ENCODE measurements at regions not wholly inside any gene's neighbourhood (a gene's known extent, or its start where the extent isn't known, plus 50 kb on each side); places are given as distances from the start of the nearest gene placed in this dataset.

- Histone ChIP-seq H3K79me2 (replicated peaks; ENCODE audit: insufficient read depth) (no peaks in the 10 kb centered on the region), H3K27ac (ENCODE audit: low read depth) (no peak overlapping the region), H3K4me3 (no peak overlapping the region), H3K27me3 (ENCODE audit: insufficient read depth) (no peaks in the 10 kb centered on the region), H2AFZ (no peak overlapping the region), H3K36me3 (ENCODE audit: insufficient read depth) (no peaks in the 10 kb centered on the region), H4K20me1 (replicated peaks; ENCODE audit: insufficient read depth) (no peaks in the 10 kb centered on the region), H3K4me2 (no peak overlapping the region), H3K9me2 (ENCODE audit: insufficient read depth) (peaks cover 6% of the 10 kb centered on the region; the same call in 1 of the 2 replicates), H3K4me1 (ENCODE audit: insufficient read depth) (no peaks in the 10 kb centered on the region), H3F3A (replicated peaks; ENCODE audit: low read depth) (no peaks in the 10 kb centered on the region)
- H3K36me3 Mint-ChIP-seq (ENCODE audit: low read depth) = no peaks in the 10 kb centered on the region
- TF ChIP-seq NANOG (IDR thresholded peaks at IDR 0.05; ENCODE audit: borderline replicate concordance) (no peak), EZH2 (IDR thresholded peaks at IDR 0.05; ENCODE audit: low read depth, unreplicated experiment) (no peak), JUNB (IDR thresholded peaks at IDR 0.05; ENCODE audit: unreplicated experiment) (no peak), EZH2phosphoT487 (IDR thresholded peaks at IDR 0.05; ENCODE audit: unreplicated experiment) (no peak), POLR2AphosphoS5 (IDR thresholded peaks at IDR 0.05; ENCODE audit: low read depth) (no peak), ETS1 (IDR thresholded peaks at IDR 0.05) (no peak), STAT1 (IDR thresholded peaks at IDR 0.05; ENCODE audit: unreplicated experiment) (no peak)
- TF ChIP-seq, protein P1, sequence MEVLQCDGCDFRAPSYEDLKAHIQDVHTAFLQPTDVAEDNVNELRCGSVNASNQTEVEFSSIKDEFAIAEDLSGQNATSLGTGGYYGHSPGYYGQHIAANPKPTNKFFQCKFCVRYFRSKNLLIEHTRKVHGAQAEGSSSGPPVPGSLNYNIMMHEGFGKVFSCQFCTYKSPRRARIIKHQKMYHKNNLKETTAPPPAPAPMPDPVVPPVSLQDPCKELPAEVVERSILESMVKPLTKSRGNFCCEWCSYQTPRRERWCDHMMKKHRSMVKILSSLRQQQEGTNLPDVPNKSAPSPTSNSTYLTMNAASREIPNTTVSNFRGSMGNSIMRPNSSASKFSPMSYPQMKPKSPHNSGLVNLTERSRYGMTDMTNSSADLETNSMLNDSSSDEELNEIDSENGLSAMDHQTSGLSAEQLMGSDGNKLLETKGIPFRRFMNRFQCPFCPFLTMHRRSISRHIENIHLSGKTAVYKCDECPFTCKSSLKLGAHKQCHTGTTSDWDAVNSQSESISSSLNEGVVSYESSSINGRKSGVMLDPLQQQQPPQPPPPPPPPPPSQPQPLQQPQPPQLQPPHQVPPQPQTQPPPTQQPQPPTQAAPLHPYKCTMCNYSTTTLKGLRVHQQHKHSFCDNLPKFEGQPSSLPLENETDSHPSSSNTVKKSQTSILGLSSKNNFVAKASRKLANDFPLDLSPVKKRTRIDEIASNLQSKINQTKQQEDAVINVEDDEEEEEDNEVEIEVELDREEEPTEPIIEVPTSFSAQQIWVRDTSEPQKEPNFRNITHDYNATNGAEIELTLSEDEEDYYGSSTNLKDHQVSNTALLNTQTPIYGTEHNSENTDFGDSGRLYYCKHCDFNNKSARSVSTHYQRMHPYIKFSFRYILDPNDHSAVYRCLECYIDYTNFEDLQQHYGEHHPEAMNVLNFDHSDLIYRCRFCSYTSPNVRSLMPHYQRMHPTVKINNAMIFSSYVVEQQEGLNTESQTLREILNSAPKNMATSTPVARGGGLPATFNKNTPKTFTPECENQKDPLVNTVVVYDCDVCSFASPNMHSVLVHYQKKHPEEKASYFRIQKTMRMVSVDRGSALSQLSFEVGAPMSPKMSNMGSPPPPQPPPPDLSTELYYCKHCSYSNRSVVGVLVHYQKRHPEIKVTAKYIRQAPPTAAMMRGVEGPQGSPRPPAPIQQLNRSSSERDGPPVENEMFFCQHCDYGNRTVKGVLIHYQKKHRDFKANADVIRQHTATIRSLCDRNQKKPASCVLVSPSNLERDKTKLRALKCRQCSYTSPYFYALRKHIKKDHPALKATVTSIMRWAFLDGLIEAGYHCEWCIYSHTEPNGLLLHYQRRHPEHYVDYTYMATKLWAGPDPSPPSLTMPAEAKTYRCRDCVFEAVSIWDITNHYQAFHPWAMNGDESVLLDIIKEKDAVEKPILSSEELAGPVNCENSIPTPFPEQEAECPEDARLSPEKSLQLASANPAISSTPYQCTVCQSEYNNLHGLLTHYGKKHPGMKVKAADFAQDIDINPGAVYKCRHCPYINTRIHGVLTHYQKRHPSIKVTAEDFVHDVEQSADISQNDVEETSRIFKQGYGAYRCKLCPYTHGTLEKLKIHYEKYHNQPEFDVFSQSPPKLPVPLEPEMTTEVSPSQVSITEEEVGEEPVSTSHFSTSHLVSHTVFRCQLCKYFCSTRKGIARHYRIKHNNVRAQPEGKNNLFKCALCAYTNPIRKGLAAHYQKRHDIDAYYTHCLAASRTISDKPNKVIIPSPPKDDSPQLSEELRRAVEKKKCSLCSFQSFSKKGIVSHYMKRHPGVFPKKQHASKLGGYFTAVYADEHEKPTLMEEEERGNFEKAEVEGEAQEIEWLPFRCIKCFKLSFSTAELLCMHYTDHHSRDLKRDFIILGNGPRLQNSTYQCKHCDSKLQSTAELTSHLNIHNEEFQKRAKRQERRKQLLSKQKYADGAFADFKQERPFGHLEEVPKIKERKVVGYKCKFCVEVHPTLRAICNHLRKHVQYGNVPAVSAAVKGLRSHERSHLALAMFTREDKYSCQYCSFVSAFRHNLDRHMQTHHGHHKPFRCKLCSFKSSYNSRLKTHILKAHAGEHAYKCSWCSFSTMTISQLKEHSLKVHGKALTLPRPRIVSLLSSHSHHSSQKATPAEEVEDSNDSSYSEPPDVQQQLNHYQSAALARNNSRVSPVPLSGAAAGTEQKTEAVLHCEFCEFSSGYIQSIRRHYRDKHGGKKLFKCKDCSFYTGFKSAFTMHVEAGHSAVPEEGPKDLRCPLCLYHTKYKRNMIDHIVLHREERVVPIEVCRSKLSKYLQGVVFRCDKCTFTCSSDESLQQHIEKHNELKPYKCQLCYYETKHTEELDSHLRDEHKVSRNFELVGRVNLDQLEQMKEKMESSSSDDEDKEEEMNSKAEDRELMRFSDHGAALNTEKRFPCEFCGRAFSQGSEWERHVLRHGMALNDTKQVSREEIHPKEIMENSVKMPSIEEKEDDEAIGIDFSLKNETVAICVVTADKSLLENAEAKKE (CRISPR knock-in tag; IDR thresholded peaks at IDR 0.05) = no peak
- TF ChIP-seq, protein P2, sequence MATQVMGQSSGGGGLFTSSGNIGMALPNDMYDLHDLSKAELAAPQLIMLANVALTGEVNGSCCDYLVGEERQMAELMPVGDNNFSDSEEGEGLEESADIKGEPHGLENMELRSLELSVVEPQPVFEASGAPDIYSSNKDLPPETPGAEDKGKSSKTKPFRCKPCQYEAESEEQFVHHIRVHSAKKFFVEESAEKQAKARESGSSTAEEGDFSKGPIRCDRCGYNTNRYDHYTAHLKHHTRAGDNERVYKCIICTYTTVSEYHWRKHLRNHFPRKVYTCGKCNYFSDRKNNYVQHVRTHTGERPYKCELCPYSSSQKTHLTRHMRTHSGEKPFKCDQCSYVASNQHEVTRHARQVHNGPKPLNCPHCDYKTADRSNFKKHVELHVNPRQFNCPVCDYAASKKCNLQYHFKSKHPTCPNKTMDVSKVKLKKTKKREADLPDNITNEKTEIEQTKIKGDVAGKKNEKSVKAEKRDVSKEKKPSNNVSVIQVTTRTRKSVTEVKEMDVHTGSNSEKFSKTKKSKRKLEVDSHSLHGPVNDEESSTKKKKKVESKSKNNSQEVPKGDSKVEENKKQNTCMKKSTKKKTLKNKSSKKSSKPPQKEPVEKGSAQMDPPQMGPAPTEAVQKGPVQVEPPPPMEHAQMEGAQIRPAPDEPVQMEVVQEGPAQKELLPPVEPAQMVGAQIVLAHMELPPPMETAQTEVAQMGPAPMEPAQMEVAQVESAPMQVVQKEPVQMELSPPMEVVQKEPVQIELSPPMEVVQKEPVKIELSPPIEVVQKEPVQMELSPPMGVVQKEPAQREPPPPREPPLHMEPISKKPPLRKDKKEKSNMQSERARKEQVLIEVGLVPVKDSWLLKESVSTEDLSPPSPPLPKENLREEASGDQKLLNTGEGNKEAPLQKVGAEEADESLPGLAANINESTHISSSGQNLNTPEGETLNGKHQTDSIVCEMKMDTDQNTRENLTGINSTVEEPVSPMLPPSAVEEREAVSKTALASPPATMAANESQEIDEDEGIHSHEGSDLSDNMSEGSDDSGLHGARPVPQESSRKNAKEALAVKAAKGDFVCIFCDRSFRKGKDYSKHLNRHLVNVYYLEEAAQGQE (IDR thresholded peaks at IDR 0.05; ENCODE audit: unreplicated experiment) = no peak
- H3K4me3 Mint-ChIP-seq = no peak overlapping the region
- ATAC-seq = no peak
- H3K4me1 Mint-ChIP-seq = peaks cover 3% of the 10 kb centered on the region; the same call in 1 of the 3 replicates
- peaks cover 3% of the 10 kb centered on the region for H3K27me3 Mint-ChIP-seq (ENCODE audit: insufficient read depth, low read depth, poor library complexity)
- H3K27ac Mint-ChIP-seq = no peak overlapping the region
- DNase-seq (ENCODE audit: low spot score) = no peak
- peaks cover 3% of the 10 kb centered on the region; the same call in 1 of the 3 replicates for H3K9me3 Mint-ChIP-seq
These were observed 380.3 kb downstream of the DHX35 start for GRCh38 chr20:39342463-39342862.
